A673 (cell line): ENCODE measurements at regions not wholly inside any gene's neighbourhood (a gene's known extent, or its start where the extent isn't known, plus 50 kb on each side); places are given as distances from the start of the nearest gene placed in this dataset.

ENCODE experiments used
- CTCF ChIP-seq: fragments of 300-800, 200-600 bp; sonication (generic); conservative IDR thresholded peaks from 2 replicates; pipeline ENCODE4 v1.5.1; 2017; ENCODE audit warnings: low read depth, mild to moderate bottlenecking, antibody characterized with exemption, low read length, moderate library complexity, mixed read lengths
- EZH2 ChIP-seq: fragments of 200-600 bp; sonication (generic); IDR thresholded peaks from 2 replicates; pipeline ENCODE4 v1.6.1; 2017; ENCODE audit warnings: borderline replicate concordance, low read depth, mild to moderate bottlenecking, mixed read lengths, antibody characterized with exemption, low read length; ENCODE audit not compliant: poor library complexity, severe bottlenecking

- TF ChIP-seq CTCF (no peak), EZH2 (no peak)
These were observed 93.7 kb downstream of the PSMB1 start for GRCh38 chr6:170459451-170459850.
